GM18951 (cell line): ENCODE measurements at regions not wholly inside any gene's neighbourhood (a gene's known extent, or its start where the extent isn't known, plus 50 kb on each side); places are given as distances from the start of the nearest gene placed in this dataset.
"Not testable (repeated sequence)": the region's sequence is repeated elsewhere in the genome, so short reads cannot be mapped to it uniquely, and the experiment has no call there.

Experiments used
- POLR2A ChIP-seq: IDR thresholded peaks from 4 replicates; pipeline ENCODE4 v1.6.1; 2011; ENCODE audit warnings: mild to moderate bottlenecking; ENCODE audit not compliant: insufficient read length, insufficient read depth; ENCODE audit errors: extremely low read depth
- in situ Hi-C: fragments of 300-500 bp; cut with MboI; formaldehyde crosslinking; loops from one replicate; pipeline ENCODE4 v1.12.0; 2022; ENCODE audit warnings: low sequenced_read_pairs, mixed read lengths, inconsistent platforms; ENCODE audit not compliant: unreplicated experiment

- in situ Hi-C loops: no loop called here
- no peak for TF ChIP-seq POLR2A
Observed at GRCh38 chr7:106518967-106519366, 142.0 kb downstream of the CCDC71L start.

GRCh38 chr7:106518239-106518638, 142.7 kb downstream of the CCDC71L start:
- in situ Hi-C loops: no loop called here
- no peak for TF ChIP-seq POLR2A

GRCh38 chr7:106517508-106517907, 143.4 kb downstream of the CCDC71L start:
- TF ChIP-seq POLR2A: no peak
- in situ Hi-C loops: no loop called here

- in situ Hi-C loops: no loop called here
- no peak for TF ChIP-seq POLR2A
Observed at GRCh38 chr7:106515321-106515720, 145.6 kb downstream of the CCDC71L start.

GRCh38 chr7:106514881-106515280, 146.1 kb downstream of the CCDC71L start:
- in situ Hi-C loops: no loop called here
- TF ChIP-seq POLR2A: no peak

GRCh38 chr7:106512217-106512616, 148.7 kb downstream of the CCDC71L start:
- in situ Hi-C loops: no loop called here
- TF ChIP-seq POLR2A: no peak

GRCh38 chr7:106504645-106505044, 156.3 kb downstream of the CCDC71L start:
- in situ Hi-C loops: no loop called here
- no peak for TF ChIP-seq POLR2A

GRCh38 chr7:106504207-106504606, 156.8 kb downstream of the CCDC71L start:
- in situ Hi-C loops: no loop called here
- TF ChIP-seq POLR2A: no peak

GRCh38 chr7:106503626-106504025, 157.3 kb downstream of the CCDC71L start:
- no peak for TF ChIP-seq POLR2A
- in situ Hi-C loops: no loop called here

- TF ChIP-seq POLR2A: no peak
- in situ Hi-C loops: no loop called here
Observed at GRCh38 chr7:106501605-106502580, 159.1 kb downstream of the CCDC71L start.

GRCh38 chr7:106499897-106500296, 161.1 kb downstream of the CCDC71L start:
- TF ChIP-seq POLR2A: no peak
- in situ Hi-C loops: no loop called here

- in situ Hi-C loops: not testable (repeated sequence)
Observed at GRCh38 chr7:106498005-106498404, 163.0 kb downstream of the CCDC71L start.

- in situ Hi-C loops: no loop called here
- TF ChIP-seq POLR2A: no peak
Observed at GRCh38 chr7:106493041-106493731, 167.8 kb downstream of the CCDC71L start.

- TF ChIP-seq POLR2A: no peak
- in situ Hi-C loops: no loop called here
Observed at GRCh38 chr7:106488465-106488864, 172.5 kb downstream of the CCDC71L start.
